ENCODE measurements at regions not wholly inside any gene's neighbourhood (a gene's known extent, or its start where the extent isn't known, plus 50 kb on each side); places are given as distances from the start of the nearest gene placed in this dataset.

- no peaks in the 10 kb centered on the region for H3K36me3 ChIP-seq
- no peak overlapping the region for H3K27ac ChIP-seq
- DNase-seq: no peak
- no peak overlapping the region for H3K4me3 ChIP-seq
- no peaks in the 10 kb centered on the region for H3K9me3 ChIP-seq
- no peaks in the 10 kb centered on the region for H3K4me1 ChIP-seq (ENCODE audit: insufficient read depth)
- TF ChIP-seq EP300 (IDR thresholded peaks at IDR 0.05) (no peak), POLR2A (IDR thresholded peaks at IDR 0.05) (no peak), CTCF (IDR thresholded peaks at IDR 0.05) (no peak)
- peaks cover 4% of the 10 kb centered on the region for H3K27me3 ChIP-seq
- WGBS, 3 donors: 81 to 86% (median 84%) methylated on average over 2 of the region's 2 CpGs
- intact Hi-C loops (cut with DNase I): no loop called here
Observed at GRCh38 chr1:104531990-104532389, 782.3 kb downstream of the AMY1C start.

- Histone ChIP-seq H3K36me3 (no peaks in the 10 kb centered on the region), H3K27me3 (no peaks in the 10 kb centered on the region), H3K4me3 (no peak overlapping the region), H3K27ac (no peak overlapping the region), H3K9me3 (peaks cover 0 to 3% of the 10 kb centered on the region in 2 donors), H3K4me1 (ENCODE audit: insufficient read depth) (no peaks in the 10 kb centered on the region)
- intact Hi-C loops (cut with DNase I): no loop called here
- TF ChIP-seq EP300 (IDR thresholded peaks at IDR 0.05) (no peak), POLR2A (IDR thresholded peaks at IDR 0.05) (no peak), CTCF (IDR thresholded peaks at IDR 0.05) (no peak)
- WGBS, 3 donors: 73 to 82% (median 78%) methylated on average over 2 of the region's 2 CpGs
- DNase-seq: no peak
Observed at GRCh38 chr1:104574620-104575019, 824.9 kb downstream of the AMY1C start.

DNA sequence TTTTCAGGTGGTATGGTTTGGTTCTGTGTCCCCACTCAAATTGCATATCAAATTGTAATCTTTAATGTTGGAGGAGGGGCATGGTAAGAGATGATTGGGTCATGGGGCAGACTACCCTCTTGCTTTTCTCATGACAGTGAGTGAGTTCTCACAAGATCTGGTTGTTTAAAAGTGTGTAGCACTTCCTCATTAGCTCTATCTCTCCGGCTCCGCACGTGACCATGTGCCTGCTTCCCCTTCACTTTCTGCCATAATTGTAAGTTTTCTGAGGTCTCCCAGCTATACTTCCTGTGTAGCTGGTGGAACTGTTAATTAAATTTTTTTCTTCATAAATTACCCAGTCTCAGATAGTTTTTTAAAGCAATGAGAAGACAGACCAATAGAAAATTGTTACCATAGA is 843.2 kb downstream of the AMY1C start:
- TF ChIP-seq POLR2A (IDR thresholded peaks at IDR 0.05) (no peak), EP300 (IDR thresholded peaks at IDR 0.05) (no peak), CTCF (IDR thresholded peaks at IDR 0.05) (no peak)
- Histone ChIP-seq H3K4me1 (ENCODE audit: insufficient read depth) (no peaks in the 10 kb centered on the region), H3K27me3 (no peaks in the 10 kb centered on the region), H3K27ac (no peak overlapping the region), H3K36me3 (no peaks in the 10 kb centered on the region), H3K4me3 (no peak overlapping the region), H3K9me3 (no peaks in the 10 kb centered on the region)
- 90 to 91% (median 90%) methylated on average over 3 of the region's 3 CpGs for WGBS, 3 donors
- no peak for DNase-seq
- intact Hi-C loops (cut with DNase I): no loop called here

DNA sequence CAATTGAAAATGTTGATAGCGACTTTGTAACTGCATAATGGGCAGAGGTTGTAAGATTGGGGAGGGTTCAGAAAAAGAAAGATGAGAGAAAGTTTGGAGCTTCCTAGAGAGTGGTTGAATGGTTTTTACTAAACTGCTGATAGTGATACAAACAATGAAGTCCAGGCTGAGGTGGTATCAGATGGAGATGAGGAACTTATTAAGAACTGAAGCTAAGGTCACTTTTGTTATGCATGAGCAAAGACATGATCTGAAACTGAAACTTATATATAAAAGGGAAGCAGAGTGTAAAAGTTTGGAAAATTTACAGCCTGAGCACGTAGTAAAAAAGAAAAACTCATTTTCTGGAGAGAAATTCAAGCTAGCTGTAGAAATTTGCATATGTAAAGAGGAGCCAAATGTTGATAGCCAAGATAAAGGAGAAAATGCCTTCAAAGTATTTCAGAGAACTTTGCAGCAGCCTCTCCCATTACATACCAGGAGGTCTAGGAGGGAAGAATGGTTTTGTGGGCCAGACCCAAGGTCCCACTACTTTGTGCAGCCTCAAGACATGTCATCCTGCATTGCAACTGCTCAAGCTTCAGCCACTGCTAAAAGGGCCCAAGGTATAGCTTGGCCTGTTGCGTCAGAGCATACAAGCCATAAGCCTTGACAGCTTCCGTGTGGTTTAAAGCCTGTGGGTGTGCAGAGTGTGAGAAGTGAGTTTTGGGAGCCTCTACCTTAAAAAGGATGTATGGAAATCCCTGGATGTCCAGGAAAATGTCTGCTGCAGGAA is 843.9 kb downstream of the AMY1C start:
- 67 to 75% (median 73%) methylated on average over 4 of the region's 4 CpGs for WGBS, 3 donors
- intact Hi-C loops (cut with DNase I): no loop called here
- DNase-seq: no peak
- H3K27ac ChIP-seq: no peak overlapping the region
- no peaks in the 10 kb centered on the region for H3K27me3 ChIP-seq
- H3K4me1 ChIP-seq (ENCODE audit: insufficient read depth): no peaks in the 10 kb centered on the region
- no peaks in the 10 kb centered on the region for H3K36me3 ChIP-seq
- H3K4me3 ChIP-seq: no peak overlapping the region
- H3K9me3 ChIP-seq: no peaks in the 10 kb centered on the region
- TF ChIP-seq POLR2A (IDR thresholded peaks at IDR 0.05) (no peak), CTCF (IDR thresholded peaks at IDR 0.05) (no peak), EP300 (IDR thresholded peaks at IDR 0.05) (no peak)
